NCI-H1417 (cell line): ENCODE measurements at regions not wholly inside any gene's neighbourhood (a gene's known extent, or its start where the extent isn't known, plus 50 kb on each side); places are given as distances from the start of the nearest gene placed in this dataset.
"Not testable (repeated sequence)": the region's sequence is repeated elsewhere in the genome, so short reads cannot be mapped to it uniquely, and the experiment has no call there.

Experiments used
- DNase-seq, 3 experiments: peaks; one replicate each; lab custom pipeline; 2025; lab: John Stamatoyannopoulos, UW

GRCh38 chr5:113721171-113721570, 207.7 kb downstream of the YTHDC2 start:
- no peak for DNase-seq

- DNase-seq, result no peak
These were observed 209.5 kb downstream of the YTHDC2 start for GRCh38 chr5:113723021-113723420.

- DNase-seq, result no peak
These were observed 222.3 kb downstream of the YTHDC2 start for GRCh38 chr5:113735751-113736150.

- DNase-seq, result no peak
These were observed 228.7 kb downstream of the YTHDC2 start for GRCh38 chr5:113742176-113742575.

GRCh38 chr5:113742639-113743038, 229.1 kb downstream of the YTHDC2 start:
- no peak for DNase-seq

GRCh38 chr5:113748403-113748802, 234.9 kb downstream of the YTHDC2 start:
- DNase-seq, result no peak

GRCh38 chr5:113749334-113749733, 235.8 kb downstream of the YTHDC2 start:
- DNase-seq, result no peak

- DNase-seq, result not testable (repeated sequence)
These were observed 239.7 kb downstream of the YTHDC2 start for GRCh38 chr5:113753182-113753581.

GRCh38 chr5:113755516-113755915, 242.0 kb downstream of the YTHDC2 start:
- no peak for DNase-seq

- no peak for DNase-seq
These were observed 244.0 kb downstream of the YTHDC2 start for GRCh38 chr5:113757508-113757907.

GRCh38 chr5:113759505-113759904, 246.0 kb downstream of the YTHDC2 start:
- no peak for DNase-seq

GRCh38 chr5:113760486-113760885, 247.0 kb downstream of the YTHDC2 start:
- no peak for DNase-seq

GRCh38 chr5:113761594-113761993, 248.1 kb downstream of the YTHDC2 start:
- no peak for DNase-seq

- no peak for DNase-seq
These were observed 250.9 kb downstream of the YTHDC2 start for GRCh38 chr5:113764382-113764781.

- DNase-seq, result not testable (repeated sequence)
These were observed 253.3 kb downstream of the YTHDC2 start for GRCh38 chr5:113766827-113767226.

- DNase-seq, result no peak
These were observed 257.2 kb downstream of the YTHDC2 start for GRCh38 chr5:113770648-113771047.

- DNase-seq, result no peak
These were observed 258.0 kb downstream of the YTHDC2 start for GRCh38 chr5:113771483-113771882.

GRCh38 chr5:113776168-113776567, 262.7 kb downstream of the YTHDC2 start:
- no peak for DNase-seq

GRCh38 chr5:113776832-113777525, 263.5 kb downstream of the YTHDC2 start:
- no peak for DNase-seq

- no peak for DNase-seq
These were observed 264.7 kb downstream of the YTHDC2 start for GRCh38 chr5:113778147-113778546.

- DNase-seq, result no peak
These were observed 274.7 kb downstream of the YTHDC2 start for GRCh38 chr5:113788141-113788655.

- no peak for DNase-seq
These were observed 276.3 kb downstream of the YTHDC2 start for GRCh38 chr5:113789769-113790168.

GRCh38 chr5:113792806-113793205, 279.3 kb downstream of the YTHDC2 start:
- no peak for DNase-seq

- no peak for DNase-seq
These were observed 281.5 kb downstream of the YTHDC2 start for GRCh38 chr5:113794981-113795380.
